ENCODE measurements at regions not wholly inside any gene's neighbourhood (a gene's known extent, or its start where the extent isn't known, plus 50 kb on each side); places are given as distances from the start of the nearest gene placed in this dataset.
"Not testable (repeated sequence)": the region's sequence is repeated elsewhere in the genome, so short reads cannot be mapped to it uniquely, and the experiment has no call there.

GRCh38 chr20:4635781-4636180 is 50.5 kb upstream of the PRNP start:
- no peak for DNase-seq (ENCODE audit: low read depth)

- no peak for DNase-seq (ENCODE audit: low read depth)
Observed at GRCh38 chr20:4635342-4635741, 50.9 kb upstream of the PRNP start.

- peak; percentile 95 for DNase-seq (ENCODE audit: low read depth)
Observed at GRCh38 chr20:4633780-4634179, 52.5 kb upstream of the PRNP start.

GRCh38 chr20:4633379-4633778 is 52.9 kb upstream of the PRNP start:
- no peak for DNase-seq (ENCODE audit: low read depth)

GRCh38 chr20:4632876-4633275 is 53.4 kb upstream of the PRNP start:
- no peak for DNase-seq (ENCODE audit: low read depth)

GRCh38 chr20:4626228-4626627 is 60.0 kb upstream of the PRNP start:
- no peak for DNase-seq (ENCODE audit: low read depth)

- no peak for DNase-seq (ENCODE audit: low read depth)
Observed at GRCh38 chr20:4625687-4626086, 60.6 kb upstream of the PRNP start.

- DNase-seq (ENCODE audit: low read depth) = not testable (repeated sequence)
Observed at GRCh38 chr20:4624675-4625336, 61.5 kb upstream of the PRNP start.

GRCh38 chr20:4619144-4619543 is 67.1 kb upstream of the PRNP start:
- not testable (repeated sequence) for DNase-seq (ENCODE audit: low read depth)

GRCh38 chr20:4617484-4617883 is 68.8 kb upstream of the PRNP start:
- no peak for DNase-seq (ENCODE audit: low read depth)

- DNase-seq (ENCODE audit: low read depth) = no peak
Observed at GRCh38 chr20:4617019-4617418, 69.2 kb upstream of the PRNP start.

GRCh38 chr20:4613718-4614620 is 72.3 kb upstream of the PRNP start:
- DNase-seq (ENCODE audit: low read depth) = peak; percentile 58

- peak; percentile 57 for DNase-seq (ENCODE audit: low read depth)
Observed at GRCh38 chr20:4613184-4613583, 73.1 kb upstream of the PRNP start.

GRCh38 chr20:4610871-4611270 is 75.4 kb upstream of the PRNP start:
- DNase-seq (ENCODE audit: low read depth) = no peak

- no peak for DNase-seq (ENCODE audit: low read depth)
Observed at GRCh38 chr20:4609511-4609910, 76.7 kb upstream of the PRNP start.

GRCh38 chr20:4608861-4609260 is 77.4 kb upstream of the PRNP start:
- no peak for DNase-seq (ENCODE audit: low read depth)

- DNase-seq (ENCODE audit: low read depth) = peak; percentile 75
Observed at GRCh38 chr20:4607287-4607713, 79.0 kb upstream of the PRNP start.

- no peak for DNase-seq (ENCODE audit: low read depth)
Observed at GRCh38 chr20:4606051-4606450, 80.2 kb upstream of the PRNP start.

GRCh38 chr20:4605166-4605565 is 81.1 kb upstream of the PRNP start:
- DNase-seq (ENCODE audit: low read depth) = peak; percentile 51

GRCh38 chr20:4604580-4604979 is 81.7 kb upstream of the PRNP start:
- DNase-seq (ENCODE audit: low read depth) = peak; percentile 83

- DNase-seq (ENCODE audit: low read depth) = peak; percentile 91
Observed at GRCh38 chr20:4603724-4604123, 82.5 kb upstream of the PRNP start.

GRCh38 chr20:4602297-4602631 is 84.0 kb upstream of the PRNP start:
- DNase-seq (ENCODE audit: low read depth) = peak; percentile 54

GRCh38 chr20:4601630-4602296 is 84.5 kb upstream of the PRNP start:
- peak; percentile 36 for DNase-seq (ENCODE audit: low read depth)

All from EH (cell line).